Glomerular visceral epithelial cell (primary cell): ENCODE measurements at regions not wholly inside any gene's neighbourhood (a gene's known extent, or its start where the extent isn't known, plus 50 kb on each side); places are given as distances from the start of the nearest gene placed in this dataset.
A peak's percentile ranks its signal among the peaks of the same experiment; 100 is the strongest.

Experiments
- DNase-seq: peaks from one replicate; pipeline ENCODE4 v3.0.0-alpha.2; 2016; ENCODE audit errors: extremely low spot score

DNA sequence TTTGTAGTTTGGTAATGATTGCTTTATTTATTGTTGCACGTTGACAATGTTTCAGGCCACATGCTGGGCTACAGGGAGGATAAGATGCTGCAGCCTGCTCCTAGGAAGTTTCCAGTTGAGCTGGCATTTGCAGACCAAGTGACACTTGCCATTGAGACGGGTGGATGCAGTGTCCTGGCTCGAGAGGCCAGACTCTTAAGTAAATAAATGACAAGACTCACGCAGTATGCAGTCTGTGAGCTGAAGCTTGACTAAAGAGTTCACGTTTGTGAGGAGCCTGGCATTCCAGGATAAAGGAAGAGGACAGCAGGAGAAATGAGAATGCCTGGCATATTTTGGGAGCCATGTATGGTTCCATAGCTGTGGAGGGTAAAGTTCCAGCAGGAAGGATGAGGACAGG is 105.8 kb downstream of the BAMBI start:
- peak; percentile 31 for DNase-seq

DNA sequence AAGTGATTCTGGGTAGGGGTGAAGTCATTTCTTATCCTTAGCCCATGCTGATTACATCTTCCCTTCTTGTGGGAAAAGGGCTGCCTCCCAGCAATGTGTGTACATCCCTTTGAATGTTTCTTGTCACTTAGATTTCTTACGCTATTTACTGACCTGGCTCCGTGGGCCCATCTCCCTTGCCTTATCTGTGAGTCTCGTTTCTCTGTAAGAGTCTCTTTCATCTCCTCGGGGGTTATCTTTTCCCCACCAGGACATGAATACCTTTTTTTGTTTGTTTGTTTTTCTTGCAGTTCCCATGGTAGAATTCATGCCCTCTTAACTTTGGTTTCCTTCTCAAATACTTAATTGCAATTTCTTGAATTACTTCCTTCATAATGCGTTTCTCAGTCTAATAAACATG is 107.7 kb downstream of the BAMBI start:
- no peak for DNase-seq

DNA sequence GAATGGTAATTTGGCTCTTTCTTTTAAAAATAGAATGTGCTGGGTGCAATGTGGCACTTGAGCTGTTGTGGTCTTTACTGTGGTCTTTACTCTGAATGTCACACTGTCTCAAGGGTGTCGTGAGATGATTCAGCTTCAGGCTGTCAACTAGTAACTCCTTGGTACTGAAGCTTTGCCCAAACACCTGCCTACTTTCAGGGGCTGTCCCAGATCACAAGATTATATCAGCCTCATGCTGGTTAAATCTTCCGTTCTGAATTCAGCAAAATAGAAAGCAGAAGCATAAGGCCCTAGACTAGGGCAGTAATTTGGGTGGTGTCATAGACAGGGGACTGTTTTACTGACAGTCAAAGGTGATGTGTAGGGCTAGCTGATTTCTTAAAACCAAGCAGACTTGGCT is 110.9 kb downstream of the BAMBI start:
- DNase-seq, result no peak

DNA sequence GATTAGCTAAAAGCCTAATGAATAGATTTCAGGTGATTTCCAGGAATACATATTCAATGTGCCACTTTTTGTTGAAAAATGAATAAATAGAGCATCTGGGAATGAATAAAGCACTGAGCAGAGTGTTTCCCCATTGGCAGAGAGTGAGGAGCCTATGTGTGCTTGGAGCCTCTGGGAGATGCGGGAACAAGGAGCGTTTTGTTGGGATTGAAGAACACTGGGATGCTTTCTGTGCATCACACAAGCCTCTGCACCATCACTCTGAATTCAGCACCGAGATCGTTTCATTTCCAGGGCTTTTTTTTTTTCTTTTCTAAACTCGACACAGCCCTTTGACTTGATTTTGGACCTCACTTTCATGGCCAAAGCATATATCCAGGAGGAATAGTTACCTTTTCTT is 111.4 kb downstream of the BAMBI start:
- no peak for DNase-seq

DNA sequence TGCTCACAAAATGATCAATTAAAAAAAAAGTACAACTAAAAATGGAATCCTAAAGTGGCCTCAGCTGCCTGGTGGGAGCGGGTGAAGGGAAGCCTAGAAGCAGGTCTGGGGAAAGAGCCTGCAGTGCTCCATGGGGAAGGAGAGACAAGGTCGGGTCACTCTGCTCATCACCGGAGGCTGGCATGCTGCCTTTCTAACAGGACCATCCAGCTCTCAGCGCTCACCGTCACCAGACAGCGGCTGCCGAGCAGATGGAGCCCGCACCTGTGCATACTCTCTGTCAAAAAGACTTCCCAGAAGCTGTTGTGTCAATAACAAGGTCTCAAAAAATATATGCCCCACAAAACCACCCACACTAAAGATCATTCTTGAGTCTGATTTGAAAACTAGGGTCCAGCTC is 112.8 kb downstream of the BAMBI start:
- DNase-seq, result no peak

DNA sequence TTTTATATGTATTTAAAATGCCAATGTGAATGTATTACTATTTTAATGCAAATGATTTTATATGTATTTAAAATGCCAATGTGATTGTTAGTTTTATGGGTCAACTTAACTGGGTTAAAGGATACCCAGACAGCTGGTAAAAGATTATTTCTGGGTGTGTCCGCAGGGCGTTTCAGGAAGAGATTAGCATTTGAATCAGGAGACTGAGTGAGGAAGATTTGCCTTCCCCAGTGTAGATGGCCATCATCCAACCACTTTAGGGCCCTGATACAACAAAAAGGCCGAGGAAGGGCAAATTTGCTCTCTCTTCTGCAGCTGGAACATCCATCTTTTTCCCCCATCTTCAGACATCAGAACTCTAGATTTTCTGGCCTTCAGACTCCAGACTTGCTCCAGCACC is 116.2 kb downstream of the BAMBI start:
- DNase-seq, result no peak

DNA sequence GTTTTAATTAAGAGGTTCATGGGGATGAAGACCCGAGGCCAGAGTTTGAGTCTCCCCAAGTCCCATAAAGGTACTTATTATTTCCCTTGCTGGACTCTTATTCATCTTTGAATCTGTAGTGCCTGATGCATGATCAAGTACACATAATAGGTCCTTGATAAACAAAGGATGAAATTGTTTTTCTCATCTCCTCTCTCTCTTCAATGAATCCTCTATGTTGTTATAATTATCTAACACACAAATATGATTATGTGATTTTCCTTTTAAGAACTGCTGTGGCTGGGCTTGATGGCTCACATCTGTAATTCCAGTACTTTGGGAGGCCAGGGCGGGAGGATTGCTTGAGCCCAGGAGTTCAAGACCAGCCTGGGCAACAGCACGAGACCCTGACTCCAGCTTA is 117.7 kb downstream of the BAMBI start:
- no peak for DNase-seq

DNA sequence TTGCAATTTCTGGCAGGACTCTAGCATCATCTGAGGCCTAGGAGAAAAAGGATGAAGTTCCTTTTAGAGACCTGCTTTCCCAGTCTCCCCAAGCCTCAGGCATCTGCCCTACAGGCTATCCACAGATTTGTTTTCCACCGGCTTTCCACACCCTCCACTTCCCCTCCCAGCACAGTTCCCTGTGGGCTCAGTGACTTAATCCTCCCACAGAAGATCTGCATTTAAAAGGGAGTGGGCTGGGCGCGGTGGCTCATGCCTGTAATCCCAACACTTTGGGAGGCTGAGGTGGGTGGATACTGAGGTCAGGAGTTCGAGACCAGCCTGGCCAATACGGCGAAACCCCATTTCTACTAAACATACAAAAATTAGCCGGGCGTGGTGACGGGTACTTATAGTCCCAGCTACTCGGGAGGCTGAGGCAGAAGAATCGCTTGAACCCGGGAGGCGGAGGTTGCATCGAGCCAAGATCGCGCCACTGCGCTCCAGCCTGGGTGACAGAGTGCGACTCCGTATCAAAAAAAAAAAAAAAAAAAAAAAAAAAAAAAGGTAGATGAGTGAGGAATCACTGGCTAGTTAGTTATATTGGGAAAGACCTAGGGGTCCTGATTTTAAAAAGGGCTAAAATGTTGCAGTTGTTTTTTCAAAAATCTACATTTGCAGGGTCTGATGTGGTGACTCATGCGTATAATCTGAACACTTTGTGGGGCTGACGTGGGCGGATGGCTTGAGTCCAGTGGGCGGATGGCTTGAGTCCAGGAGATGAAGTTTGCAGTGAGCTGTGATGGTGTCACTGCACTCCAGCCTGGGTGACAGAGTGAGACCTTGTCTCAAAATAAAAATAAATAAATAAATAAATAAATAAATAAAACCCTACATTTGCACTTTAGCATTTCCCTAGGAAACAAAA is 119.5 kb downstream of the BAMBI start:
- peak; percentile 34 for DNase-seq

DNA sequence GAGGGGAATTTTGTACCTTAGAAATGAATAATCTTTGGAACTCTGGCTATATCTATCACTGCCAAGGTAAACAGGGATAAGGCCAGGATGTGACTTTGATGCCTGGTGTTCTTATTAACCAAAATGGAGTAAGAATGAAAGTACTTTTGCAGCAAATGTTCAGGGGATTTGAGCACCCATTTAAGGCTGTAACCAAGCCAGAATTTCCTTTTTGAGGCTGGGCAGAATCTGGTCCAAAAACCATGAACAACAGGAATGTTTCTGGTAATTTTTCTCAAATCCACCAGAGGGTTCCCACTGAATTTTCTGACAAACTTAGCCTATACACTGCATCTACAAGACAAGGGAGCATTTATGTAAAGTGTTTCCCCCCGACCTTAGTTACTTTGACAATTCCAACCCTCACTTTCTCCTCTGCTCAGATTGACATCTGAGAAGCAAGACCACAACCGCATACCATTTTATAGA is 120.6 kb downstream of the BAMBI start:
- DNase-seq, result peak; percentile 14

DNA sequence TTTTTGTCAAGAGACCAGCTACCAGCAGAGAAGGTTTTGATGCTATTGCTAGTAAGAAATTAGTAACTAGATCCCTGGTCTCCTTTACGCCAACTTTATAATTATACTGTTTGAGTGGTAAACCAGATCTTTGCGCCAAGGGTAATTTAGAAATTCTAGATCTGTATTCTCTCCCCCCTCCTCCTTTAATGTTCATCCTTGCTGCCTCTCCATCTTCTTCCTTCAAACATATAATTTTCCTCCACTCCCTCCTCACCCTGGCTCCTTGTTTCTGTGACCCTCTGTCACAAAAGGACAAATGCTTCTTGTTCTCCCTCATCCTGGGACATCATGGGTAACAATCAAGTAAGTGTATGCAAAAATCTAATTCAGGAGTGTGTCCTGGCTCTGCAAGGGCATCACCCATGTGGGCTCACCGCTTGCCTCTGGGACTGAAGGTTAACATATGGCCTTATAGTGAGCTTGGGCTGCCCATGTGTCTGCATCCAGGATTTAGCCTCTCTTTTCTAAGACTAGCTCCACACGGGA is 121.2 kb downstream of the BAMBI start:
- DNase-seq, result no peak

DNA sequence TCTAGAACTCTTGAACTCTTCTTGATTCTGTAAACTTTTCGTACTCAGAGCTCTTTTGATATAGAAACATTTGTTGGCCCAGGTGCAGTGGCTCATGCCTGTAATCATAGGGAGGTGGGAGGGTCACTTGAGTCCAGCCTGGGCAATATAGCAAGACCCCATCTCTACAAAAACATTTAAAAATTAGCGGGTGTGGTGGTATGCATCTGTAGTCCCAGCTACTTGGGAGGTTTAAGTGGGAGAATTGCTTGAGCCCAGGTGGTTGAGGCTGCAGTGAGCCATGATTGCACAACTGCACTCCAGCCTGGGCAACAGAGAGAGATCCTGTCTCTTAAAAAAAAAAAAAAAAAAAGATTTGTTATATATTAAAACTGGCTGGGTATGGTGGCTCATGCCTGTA is 121.6 kb downstream of the BAMBI start:
- DNase-seq, result no peak

DNA sequence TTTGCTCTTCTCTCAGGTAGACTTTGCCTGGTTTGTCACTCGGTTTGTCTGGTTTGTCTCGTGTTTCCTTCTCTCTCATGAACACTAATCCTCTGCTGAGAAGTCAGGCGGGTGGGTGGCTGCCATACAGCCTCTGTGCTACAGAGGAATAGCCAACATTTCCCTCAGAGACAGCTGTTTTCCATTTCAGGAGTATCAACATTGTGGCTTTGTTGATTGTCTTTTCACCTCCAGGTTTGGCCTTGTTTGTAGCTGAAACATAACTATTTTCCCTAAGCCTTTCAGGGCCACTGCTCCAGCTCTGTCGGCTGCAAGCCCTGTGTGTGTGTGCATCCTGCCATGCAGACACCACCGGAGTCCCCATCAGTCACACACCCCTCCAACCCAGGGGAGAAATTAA is 122.8 kb downstream of the BAMBI start:
- no peak for DNase-seq

DNA sequence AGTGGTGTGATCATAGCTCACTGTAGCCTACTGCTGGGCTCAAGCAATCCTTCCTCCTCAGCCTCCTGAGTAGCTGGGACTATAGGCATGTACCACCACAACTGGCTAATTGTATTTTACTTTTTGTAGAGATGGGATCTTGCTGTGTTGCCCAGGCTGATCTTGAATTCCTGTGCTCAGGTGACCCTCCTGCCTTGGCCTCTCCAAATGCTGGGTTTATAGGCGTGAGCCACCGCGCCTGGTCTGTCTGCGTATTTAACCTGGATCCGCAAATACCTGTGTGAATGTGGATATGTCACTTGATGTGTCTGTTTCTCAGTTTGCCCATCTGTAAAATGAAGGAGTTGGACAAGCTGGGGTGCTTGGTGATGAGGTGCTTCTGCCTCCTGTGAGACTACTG is 123.9 kb downstream of the BAMBI start:
- no peak for DNase-seq

DNA sequence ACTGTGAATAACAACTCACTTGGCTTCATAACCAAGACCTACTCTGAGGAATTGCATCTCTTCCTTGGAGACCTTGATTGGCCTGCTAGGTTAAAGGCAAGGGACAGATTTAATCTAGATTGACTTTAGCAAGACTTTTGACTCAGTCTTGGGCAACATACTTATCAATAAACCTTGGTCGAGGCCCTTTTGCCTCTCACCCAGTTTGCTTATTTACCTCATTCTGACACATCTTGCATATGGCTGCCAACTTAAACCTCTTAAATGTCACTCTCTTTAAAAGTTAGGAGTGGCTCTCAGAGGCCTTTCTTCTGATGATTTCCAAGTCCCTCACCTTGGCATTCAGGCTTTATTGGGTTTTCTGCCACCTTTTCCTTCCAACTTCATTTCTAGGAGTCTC is 124.5 kb downstream of the BAMBI start:
- DNase-seq, result no peak

DNA sequence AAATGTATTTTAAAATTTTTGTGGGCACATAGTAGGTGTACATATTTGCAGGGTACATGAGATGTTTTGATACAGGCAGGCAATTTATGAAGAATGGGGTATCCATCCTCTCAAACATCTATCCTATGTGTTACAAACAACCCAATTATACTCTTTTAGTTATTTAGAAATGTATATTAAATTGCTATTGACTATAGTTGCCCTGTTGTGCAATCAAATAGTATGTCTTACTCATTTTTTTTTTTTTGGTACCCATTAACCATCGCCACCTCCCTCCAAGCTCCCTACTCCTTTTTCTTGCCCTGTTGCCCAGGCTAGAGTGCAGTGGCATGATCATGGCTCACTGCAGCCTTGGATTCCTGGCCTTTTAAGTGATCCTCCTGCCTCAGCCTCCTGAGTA is 128.1 kb downstream of the BAMBI start:
- no peak for DNase-seq

DNA sequence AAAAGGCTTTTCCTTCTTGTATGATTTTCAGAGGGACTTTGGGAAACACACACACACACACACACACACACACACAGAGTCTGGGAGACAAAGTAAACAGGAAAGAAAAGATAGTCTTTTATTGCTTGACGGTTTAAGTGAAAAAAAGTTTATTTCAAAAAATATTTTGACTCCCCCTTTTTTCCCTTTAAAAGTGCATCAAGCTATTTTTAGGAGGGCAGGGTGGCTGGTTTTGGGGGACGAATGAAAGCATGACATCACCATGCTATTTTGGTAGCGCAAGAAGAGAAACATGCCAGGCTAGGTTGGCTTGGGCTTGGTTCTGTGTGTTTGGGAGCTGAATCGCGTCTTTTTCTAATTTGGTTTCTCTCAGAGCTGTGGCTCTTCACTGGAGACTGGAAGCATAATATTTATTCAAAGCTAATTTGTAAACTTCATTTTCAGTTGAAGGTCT is 129.2 kb downstream of the BAMBI start:
- no peak for DNase-seq

DNA sequence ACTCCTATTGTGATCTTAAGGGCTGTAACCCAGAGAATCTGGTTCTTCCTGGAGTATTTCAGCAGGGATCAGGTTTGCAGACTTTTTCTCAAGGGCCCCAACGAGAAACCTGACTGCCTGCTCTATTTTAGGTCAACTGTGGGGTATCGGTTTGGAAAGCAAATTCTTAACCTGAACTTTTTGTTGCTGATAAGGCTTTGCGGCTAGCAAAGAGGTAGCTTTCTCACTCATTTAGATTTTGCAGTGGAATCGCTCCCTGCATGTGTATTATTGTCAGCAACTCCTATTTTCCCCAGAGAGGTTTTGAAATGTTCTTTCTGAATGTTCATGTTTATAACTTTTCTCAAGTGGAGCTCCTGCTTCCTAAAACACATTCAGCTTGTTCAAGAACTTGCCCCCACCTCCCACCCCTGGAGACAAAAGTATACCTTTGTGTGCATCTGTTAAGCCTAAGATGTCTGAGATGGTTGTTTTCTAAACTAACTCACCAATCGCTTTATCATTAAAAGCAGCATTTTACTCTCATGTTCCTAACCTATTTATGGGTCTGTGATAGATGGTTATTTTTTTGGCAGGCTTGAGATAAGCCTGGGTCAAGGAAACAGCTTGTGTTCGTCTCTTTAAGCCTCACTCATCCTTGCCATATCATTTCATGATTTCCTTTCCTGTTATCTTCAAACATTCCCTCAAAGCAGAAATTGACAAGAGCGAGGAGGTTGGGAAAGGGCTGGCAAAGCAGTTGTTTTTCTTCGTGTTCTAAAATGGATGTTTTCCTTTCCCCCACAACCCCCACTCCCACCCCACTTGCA is 129.8 kb downstream of the BAMBI start:
- DNase-seq, result no peak

DNA sequence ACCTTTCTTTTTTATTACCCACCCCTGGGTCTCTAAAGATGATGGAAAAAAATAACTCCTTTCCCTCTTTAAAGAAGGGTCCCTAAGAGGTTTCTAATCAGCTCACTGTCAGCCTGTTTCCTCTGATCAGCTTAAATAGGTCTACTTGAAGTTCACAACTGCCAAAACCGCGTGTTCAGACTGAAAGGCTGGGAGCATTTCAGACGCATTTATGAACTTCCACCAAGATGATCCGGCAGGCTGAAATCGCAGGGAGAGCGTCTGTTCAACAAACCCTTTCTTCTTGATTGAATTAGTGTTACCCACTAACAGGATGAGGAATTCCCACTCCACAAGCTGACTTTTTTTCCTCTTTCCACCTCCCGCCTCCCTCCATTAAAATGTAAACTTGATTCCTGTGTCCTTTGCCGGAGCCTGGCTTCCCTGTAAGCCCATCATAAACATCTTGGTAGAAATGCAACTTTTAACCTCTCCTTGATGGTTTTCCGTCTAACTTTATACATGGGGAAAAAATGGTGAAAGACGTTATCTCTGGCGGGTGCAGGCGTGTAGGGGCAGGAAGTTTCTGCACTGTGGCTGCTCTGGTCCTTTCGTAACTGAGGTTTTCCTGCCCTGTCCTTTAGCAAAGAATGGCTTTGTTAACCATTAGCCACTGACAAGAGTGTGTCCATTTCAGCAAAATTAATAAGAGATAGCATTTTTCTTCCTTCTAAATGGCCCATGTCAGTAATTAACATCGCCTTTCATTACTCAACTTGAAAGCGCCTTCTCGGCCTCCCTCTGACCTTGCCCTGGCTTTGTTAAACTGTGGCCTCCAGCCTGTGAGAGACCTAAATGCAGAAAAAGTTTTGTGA is 130.7 kb downstream of the BAMBI start:
- no peak for DNase-seq

DNA sequence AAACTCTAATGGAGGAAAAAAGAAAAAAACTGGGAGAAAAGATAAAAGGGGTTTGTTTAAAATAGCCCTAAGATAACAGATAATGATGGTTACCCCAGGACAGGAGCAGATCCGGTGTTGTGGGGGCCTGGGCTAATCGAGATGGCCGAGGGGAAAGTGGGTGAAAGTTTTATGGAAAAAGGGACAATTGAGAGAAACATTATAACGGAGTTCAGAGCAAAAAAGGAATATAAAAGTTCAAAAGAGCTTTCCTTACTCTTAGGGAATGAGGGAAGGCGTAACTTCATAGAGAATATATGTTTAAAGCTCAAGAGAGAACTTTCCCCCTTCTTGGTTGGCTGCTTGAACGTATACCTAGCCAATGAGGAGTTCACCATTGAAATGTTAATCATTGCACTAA is 131.4 kb downstream of the BAMBI start:
- DNase-seq, result no peak

DNA sequence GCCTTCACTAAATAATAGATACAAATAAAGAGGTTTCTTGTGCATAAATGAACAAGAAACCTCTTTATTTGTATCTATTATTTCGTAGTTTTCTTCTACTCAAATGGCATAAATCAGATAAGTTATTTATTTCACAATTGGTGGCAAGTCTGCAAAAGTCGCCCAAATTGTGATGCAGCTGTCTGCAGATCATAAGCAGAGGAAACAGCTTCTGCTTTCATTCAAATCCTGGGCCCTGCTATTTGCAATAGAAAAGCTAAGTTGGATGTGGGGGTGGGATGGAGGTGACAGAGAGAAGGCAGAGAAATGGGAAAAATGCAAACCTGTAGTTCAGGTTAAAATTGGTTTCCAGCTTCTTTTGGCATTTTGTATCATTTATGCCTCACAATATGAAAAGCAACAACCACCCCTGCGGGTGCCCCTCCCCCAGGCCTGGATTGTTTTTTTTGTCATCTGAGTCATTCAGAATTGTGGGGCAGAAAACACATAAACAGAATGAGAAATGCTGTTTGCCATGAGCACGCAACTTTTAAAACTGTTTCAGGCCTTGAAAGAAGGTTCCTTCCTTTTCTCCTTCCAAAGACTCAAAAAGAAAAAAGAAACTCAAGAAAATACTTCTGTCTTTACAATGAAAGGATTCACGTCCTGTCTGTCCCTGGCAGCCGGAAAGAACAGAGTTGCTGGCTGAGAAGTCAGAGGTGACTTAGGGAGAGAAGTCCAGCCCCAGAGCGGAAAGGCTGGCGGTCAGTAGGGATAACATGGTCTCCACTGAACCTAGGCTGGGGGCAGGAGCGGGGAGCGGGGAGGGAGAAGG is 132.9 kb downstream of the BAMBI start:
- DNase-seq, result no peak
